Heart right ventricle (tissue), 16 donors: ENCODE measurements at regions not wholly inside any gene's neighbourhood (a gene's known extent, or its start where the extent isn't known, plus 50 kb on each side); places are given as distances from the start of the nearest gene placed in this dataset.
"Not testable (repeated sequence)": the region's sequence is repeated elsewhere in the genome, so short reads cannot be mapped to it uniquely, and the experiment has no call there.

Source experiments
- ATAC-seq, 8 donors: fragments of 200-7000 bp; cut with Tn5 transposase; one replicate each; pipeline ENCODE4 v1.9.1; 2020; ENCODE audit warnings: mild to moderate bottlenecking in 8 of 8, moderate library complexity in 8 of 8, moderate number of reproducible peaks in 1 of 8
- DNase-seq, 2 donors: peaks; one replicate each; pipeline ENCODE4 v3.0.0-alpha.2; 2020
- H3K27ac ChIP-seq, 10 donors: fragments of 200-600 bp; sonication (generic) in 2 of 10; one replicate each; pipeline versions ENCODE4 v1.5.0 to v1.8.0; 2020 to 2022; ENCODE audit warnings: mild to moderate bottlenecking in 3 of 10
- H3K27me3 ChIP-seq, 7 donors: fragments of 200-600 bp; one replicate each; pipeline ENCODE4 v1.8.0; 2021 to 2022; ENCODE audit warnings: mild to moderate bottlenecking in 2 of 7
- H3K36me3 ChIP-seq, 9 donors: fragments of 200-600 bp; sonication (generic) in 1 of 9; one replicate each; pipeline versions ENCODE4 v1.5.0 to v1.8.0; 2020 to 2022; ENCODE audit warnings: mild to moderate bottlenecking in 2 of 9
- H3K4me1 ChIP-seq, 9 donors: fragments of 200-600 bp; sonication (generic) in 1 of 9; one replicate each; pipeline versions ENCODE4 v1.5.0 to v1.8.0; 2020 to 2022; ENCODE audit warnings: mild to moderate bottlenecking in 4 of 9
- H3K4me3 ChIP-seq, 10 donors: fragments of 200-600 bp; sonication (generic) in 2 of 10; one replicate each; pipeline versions ENCODE4 v1.5.0 to v1.8.0; 2020 to 2022; ENCODE audit warnings: mild to moderate bottlenecking in 7 of 10, moderate library complexity in 2 of 10
- H3K9me3 ChIP-seq, 11 donors: fragments of 200-600 bp in 10 of 11; sonication (generic) in 2 of 11; one replicate each; pipeline versions ENCODE4 v1.5.0 to v1.8.0; 2013 to 2022; ENCODE audit warnings: mild to moderate bottlenecking in 2 of 11, control low read depth in 1 of 11, moderate library complexity in 1 of 11
- CTCF ChIP-seq, 9 donors: fragments of 200-600 bp; sonication (generic) in 2 of 9; IDR thresholded peaks; one replicate each; pipeline versions ENCODE4 v1.5.0 to v1.8.0; 2021 to 2022; ENCODE audit warnings: antibody characterized with exemption in 9 of 9, mild to moderate bottlenecking in 5 of 9, moderate library complexity in 1 of 9
- WGBS, 2 donors: extraction: QIAGEN DNeasy Blood & Tissue Kit; methylation state at CpG; one replicate each; pipeline ENCODE4 v1.1.7; 2013; ENCODE audit warnings: inconsistent platforms in 1 of 2; 5-methylcytosine and 5-hydroxymethylcytosine counted together
- intact Hi-C, 10 donors: fragments of 100-400 bp; cut with DNase I; formaldehyde crosslinking; loops; one replicate each; pipeline versions ENCODE4 v1.11.1 to v1.14.2; 2022
- donor health status: Arrhythmogenic right ventricular cardiomyopathy.
- donor health status: ischemic (EF 13 %, LVEDD 7.1; RV severe dilation, severe dysfunction).
- donor health status: healthy with polysubstance abuse.
- donor health status: DM: no; HTN: yes; CAD: no.
- donor health status: DM: no; HTN: no; CAD: no.
- donor health status: ischemic (EF 25% LVEDD 6.9; RV normal size, moderate dysfunction).
- donor health status: ischemic (EF 25% LVEDD 5.7; RV mildly dilated, moderate dysfunction).
- donor health status: healthy.
- donor health status: DM: yes; HTN: yes; CAD: no.
- donor health status: Ischemic cardiomyopathy.
- donor health status: ischemic (EF 35%, LVEDD 5.7; RV mildly dilated, moderate dysfunction).
- donor health status: nonischemic (EF 11% LVEDD 7.7; RV severe dilation, severe dysfunction).
- donor health status: DM: yes; HTN: yes; CAD: no.
- donor health status: PGD.
- donor health status: ischemic (EF 29% LVEDD 5.4; RV normal size, mild dysfunction).
- donor health status: nonischemic (EF 23%, LVEDD 6.1; RV moderate dilation, normal function).

- H3K27ac ChIP-seq, result no peak overlapping the region
- no peak for DNase-seq
- no peaks in the 10 kb centered on the region for H3K36me3 ChIP-seq
- WGBS, 2 donors, result 75 to 78% methylated on average over 3 of the region's 3 CpGs
- no peaks in the 10 kb centered on the region for H3K9me3 ChIP-seq
- intact Hi-C loops, result no loop called here
- H3K27me3 ChIP-seq, result no peaks in the 10 kb centered on the region
- H3K4me3 ChIP-seq, result no peak overlapping the region
- no peaks in the 10 kb centered on the region for H3K4me1 ChIP-seq
- no peak for TF ChIP-seq CTCF (IDR thresholded peaks at IDR 0.05)
- ATAC-seq, result no peak
Observed at GRCh38 chr2:223187256-223187655, 135.3 kb downstream of the KCNE4 start.

- H3K36me3 ChIP-seq, H3K9me3 ChIP-seq, ATAC-seq, intact Hi-C loops, DNase-seq, H3K27ac ChIP-seq, H3K27me3 ChIP-seq, H3K4me3 ChIP-seq, H3K4me1 ChIP-seq: not testable (repeated sequence)
- 51 to 52% methylated on average over 10 of the region's 10 CpGs for WGBS, 2 donors
Observed at GRCh38 chr2:223190561-223191206, 138.7 kb downstream of the KCNE4 start.

GRCh38 chr2:223196331-223196730, 144.3 kb downstream of the KCNE4 start:
- intact Hi-C loops, result no loop called here
- ATAC-seq, result peak in 4 of 8 donors; percentile 16 to 44 (median 29)

GRCh38 chr2:223197046-223197445, 145.1 kb downstream of the KCNE4 start:
- DNase-seq (no peak), ATAC-seq (no peak)
- no peak for TF ChIP-seq CTCF (IDR thresholded peaks at IDR 0.05)
- intact Hi-C loops, result no loop called here
- Histone ChIP-seq H3K9me3 (peaks cover 0 to 3% (median 0%) of the 10 kb centered on the region in 11 donors), H3K36me3 (no peaks in the 10 kb centered on the region), H3K4me1 (peaks cover 0 to 8% (median 0%) of the 10 kb centered on the region in 9 donors), H3K27ac (no peak overlapping the region), H3K27me3 (no peaks in the 10 kb centered on the region), H3K4me3 (no peak overlapping the region)
- WGBS, 2 donors, result 49 to 60% methylated on average over 2 of the region's 2 CpGs

More at GRCh38 chr2:223196331-223196730, 144.3 kb downstream of the KCNE4 start:
- TF ChIP-seq CTCF (IDR thresholded peaks at IDR 0.05), result no peak
- H3K27me3 ChIP-seq, result no peaks in the 10 kb centered on the region
- peaks cover 0 to 8% (median 0%) of the 10 kb centered on the region in 9 donors for H3K4me1 ChIP-seq
- 70 to 81% methylated on average over 5 of the region's 5 CpGs for WGBS, 2 donors
- H3K36me3 ChIP-seq, result no peaks in the 10 kb centered on the region
- H3K4me3 ChIP-seq, result no peak overlapping the region
- no peak for DNase-seq
- no peak overlapping the region for H3K27ac ChIP-seq
- peaks cover 0 to 3% (median 0%) of the 10 kb centered on the region in 11 donors for H3K9me3 ChIP-seq
